ENCODE measurements at regions not wholly inside any gene's neighbourhood (a gene's known extent, or its start where the extent isn't known, plus 50 kb on each side); places are given as distances from the start of the nearest gene placed in this dataset.
"Not testable (repeated sequence)": the region's sequence is repeated elsewhere in the genome, so short reads cannot be mapped to it uniquely, and the experiment has no call there.

DNA sequence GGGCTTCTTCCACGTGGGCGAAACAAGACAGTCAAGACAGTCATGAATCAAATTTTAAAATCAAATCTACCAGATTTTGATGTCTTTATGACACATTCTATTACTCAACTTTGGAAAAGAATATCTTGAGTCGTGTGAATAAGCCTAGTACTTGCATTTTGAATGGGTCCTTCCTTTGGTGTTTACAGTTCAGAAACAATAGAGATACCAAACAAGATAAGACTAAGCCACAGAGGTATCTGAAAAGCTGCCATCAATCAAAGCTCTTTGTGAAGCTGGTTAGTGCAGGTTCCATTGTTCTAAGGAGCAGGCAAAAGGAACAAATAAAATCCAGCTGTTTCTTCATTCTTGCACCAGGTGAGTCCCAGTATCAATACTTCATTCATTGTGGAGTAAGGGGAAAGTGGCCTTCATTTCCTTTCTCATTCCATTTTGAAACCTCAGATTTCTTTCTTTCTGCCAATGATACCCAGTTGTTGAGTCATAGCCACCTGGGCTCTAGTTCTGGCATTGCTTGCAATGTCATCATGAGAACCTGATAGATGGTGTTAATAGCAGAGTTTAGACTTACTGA, 151.7 kb upstream of the L3MBTL4 start:
- TF ChIP-seq, protein P1, sequence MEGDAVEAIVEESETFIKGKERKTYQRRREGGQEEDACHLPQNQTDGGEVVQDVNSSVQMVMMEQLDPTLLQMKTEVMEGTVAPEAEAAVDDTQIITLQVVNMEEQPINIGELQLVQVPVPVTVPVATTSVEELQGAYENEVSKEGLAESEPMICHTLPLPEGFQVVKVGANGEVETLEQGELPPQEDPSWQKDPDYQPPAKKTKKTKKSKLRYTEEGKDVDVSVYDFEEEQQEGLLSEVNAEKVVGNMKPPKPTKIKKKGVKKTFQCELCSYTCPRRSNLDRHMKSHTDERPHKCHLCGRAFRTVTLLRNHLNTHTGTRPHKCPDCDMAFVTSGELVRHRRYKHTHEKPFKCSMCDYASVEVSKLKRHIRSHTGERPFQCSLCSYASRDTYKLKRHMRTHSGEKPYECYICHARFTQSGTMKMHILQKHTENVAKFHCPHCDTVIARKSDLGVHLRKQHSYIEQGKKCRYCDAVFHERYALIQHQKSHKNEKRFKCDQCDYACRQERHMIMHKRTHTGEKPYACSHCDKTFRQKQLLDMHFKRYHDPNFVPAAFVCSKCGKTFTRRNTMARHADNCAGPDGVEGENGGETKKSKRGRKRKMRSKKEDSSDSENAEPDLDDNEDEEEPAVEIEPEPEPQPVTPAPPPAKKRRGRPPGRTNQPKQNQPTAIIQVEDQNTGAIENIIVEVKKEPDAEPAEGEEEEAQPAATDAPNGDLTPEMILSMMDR (IDR thresholded peaks at IDR 0.05) = no peak
- Histone ChIP-seq H3K4me1 (no peaks in the 10 kb centered on the region), H3K4me3 (no peak overlapping the region), H3K27ac (no peak overlapping the region), H3K27me3 (no peaks in the 10 kb centered on the region), H3K36me3 (no peaks in the 10 kb centered on the region), H3K9me3 (no peaks in the 10 kb centered on the region)
- DNase-seq (ENCODE audit: low spot score) = no peak

DNA sequence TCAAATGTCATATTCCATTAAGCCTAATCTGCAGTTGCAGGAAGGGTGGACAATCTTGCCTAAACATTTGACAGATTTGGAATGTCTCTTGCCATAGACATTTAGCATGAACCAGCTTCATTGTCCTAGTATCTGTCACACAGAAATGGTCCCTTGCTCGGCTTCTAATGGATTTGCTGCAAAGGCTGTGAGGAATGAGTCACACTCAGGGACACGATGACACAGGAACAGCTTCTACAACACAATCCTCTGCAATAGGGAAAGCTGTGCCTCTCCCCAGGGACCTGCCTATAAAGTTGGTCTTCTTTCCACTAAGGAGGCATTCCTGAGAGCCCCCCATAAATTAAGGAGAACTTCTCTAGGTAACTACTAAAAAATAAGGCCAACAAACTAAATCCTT, 155.1 kb upstream of the L3MBTL4 start:
- no peak for DNase-seq (ENCODE audit: low spot score)
- TF ChIP-seq, protein P1 (IDR thresholded peaks at IDR 0.05) = no peak
- Histone ChIP-seq H3K4me1 (no peaks in the 10 kb centered on the region), H3K27ac (no peak overlapping the region), H3K4me3 (no peak overlapping the region), H3K36me3 (no peaks in the 10 kb centered on the region), H3K9me3 (no peaks in the 10 kb centered on the region), H3K27me3 (no peaks in the 10 kb centered on the region)

DNA sequence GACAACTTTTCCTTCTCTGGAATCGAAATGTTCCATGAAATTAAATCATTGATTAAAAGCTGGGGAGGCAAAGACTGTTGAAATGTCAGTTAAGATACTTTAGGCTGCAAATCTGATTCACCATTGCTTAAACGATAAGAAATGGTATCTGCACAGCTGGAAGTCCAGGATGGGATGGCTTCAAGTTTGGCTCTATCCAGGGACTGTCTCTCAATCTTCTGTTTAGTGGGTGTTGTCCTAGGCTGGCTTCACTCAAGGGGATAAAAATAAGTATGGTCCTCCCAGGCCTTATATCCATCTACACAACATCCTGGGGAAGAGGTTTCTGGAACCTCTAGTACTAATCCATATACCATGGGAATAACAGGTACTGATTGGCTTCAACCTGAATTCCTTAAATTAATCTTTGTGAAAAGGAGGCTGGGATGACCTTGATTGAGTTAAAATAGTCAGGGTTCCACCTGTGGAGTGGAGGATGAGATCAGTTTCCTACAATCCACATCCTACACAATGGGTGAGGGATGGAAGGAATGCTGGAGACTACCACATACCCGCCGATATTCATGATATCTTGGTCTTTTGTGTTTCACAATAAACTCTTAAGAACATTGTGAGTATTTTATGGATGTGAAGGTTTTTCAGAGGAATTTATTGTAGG, 156.0 kb upstream of the L3MBTL4 start:
- Histone ChIP-seq H3K27ac (no peak overlapping the region), H3K4me3 (no peak overlapping the region)
- DNase-seq (ENCODE audit: low spot score) = no peak

DNA sequence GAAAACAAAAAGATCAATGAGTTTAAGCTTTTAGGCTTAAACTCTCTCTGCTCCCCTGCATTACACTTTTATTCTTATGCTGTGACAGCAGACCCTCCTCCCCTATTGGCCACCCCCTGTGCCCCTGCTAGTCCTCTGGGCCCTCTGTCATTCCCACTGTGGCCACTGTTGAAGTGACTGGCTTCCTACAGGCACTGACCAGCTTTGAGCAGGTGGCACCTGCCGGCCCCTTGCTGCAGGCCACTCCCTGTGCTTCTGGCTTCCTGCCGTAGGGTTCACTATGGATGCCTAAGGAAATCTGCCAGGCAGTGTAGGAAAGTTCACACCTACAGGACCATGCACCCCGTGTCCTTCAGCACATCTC, 156.5 kb upstream of the L3MBTL4 start:
- no peaks in the 10 kb centered on the region for H3K36me3 ChIP-seq
- H3K4me3 ChIP-seq = no peak overlapping the region
- TF ChIP-seq, protein P1 (IDR thresholded peaks at IDR 0.05) = no peak
- no peaks in the 10 kb centered on the region for H3K27me3 ChIP-seq
- no peaks in the 10 kb centered on the region for H3K9me3 ChIP-seq
- no peaks in the 10 kb centered on the region for H3K4me1 ChIP-seq
- H3K27ac ChIP-seq = no peak overlapping the region
- no peak for DNase-seq (ENCODE audit: low spot score)

More for the DNA sequence above, 156.0 kb upstream of the L3MBTL4 start:
- H3K4me1 ChIP-seq = no peaks in the 10 kb centered on the region
- no peaks in the 10 kb centered on the region for H3K36me3 ChIP-seq
- TF ChIP-seq, protein P1 (IDR thresholded peaks at IDR 0.05) = no peak
- H3K9me3 ChIP-seq = no peaks in the 10 kb centered on the region
- H3K27me3 ChIP-seq = no peaks in the 10 kb centered on the region

DNA sequence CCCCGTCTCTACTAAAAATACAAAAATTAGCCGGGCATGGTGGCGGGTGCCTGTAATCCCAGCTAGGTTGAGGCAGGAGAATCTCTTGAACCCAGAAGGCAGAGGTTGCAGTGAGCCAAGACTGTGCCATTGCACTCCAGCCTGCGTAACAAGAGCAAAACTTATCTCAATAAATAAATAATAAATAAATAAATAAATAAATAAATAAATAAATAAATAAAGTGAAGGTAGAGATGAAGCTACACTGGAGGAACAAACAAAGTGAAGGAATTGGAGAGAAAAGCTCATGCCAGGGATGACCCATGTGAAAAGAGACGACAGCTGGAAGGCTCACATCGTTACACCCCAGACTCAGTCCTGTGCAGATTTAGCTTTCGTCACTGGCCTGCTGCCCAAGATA, 157.3 kb upstream of the ARHGAP28 start:
- DNase-seq (ENCODE audit: low spot score); H3K27ac ChIP-seq; H3K27me3 ChIP-seq; H3K4me3 ChIP-seq; H3K36me3 ChIP-seq; H3K4me1 ChIP-seq; H3K9me3 ChIP-seq: not testable (repeated sequence)

DNA sequence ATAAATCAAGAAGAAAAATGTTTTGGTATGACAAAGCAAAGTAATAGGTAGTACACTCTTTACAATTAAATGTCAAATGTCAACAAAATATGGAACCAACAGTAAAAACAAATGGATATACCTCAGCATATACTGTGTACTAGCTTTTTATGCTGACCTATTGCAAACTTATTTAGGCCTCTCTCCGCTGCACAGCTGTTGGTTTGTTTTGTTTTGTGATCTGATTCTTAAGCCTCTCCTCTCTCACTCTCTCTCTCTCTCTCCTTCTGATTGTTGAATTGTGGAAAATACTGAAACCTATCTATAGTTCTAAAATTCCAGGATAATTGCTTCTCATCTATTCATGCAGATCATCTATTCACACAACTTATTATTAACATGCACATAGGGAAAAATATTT, 154.9 kb upstream of the ARHGAP28 start:
- Histone ChIP-seq H3K36me3 (no peaks in the 10 kb centered on the region), H3K27ac (no peak overlapping the region), H3K9me3 (no peaks in the 10 kb centered on the region), H3K27me3 (no peaks in the 10 kb centered on the region), H3K4me1 (no peaks in the 10 kb centered on the region), H3K4me3 (no peak overlapping the region)
- DNase-seq (ENCODE audit: low spot score) = no peak
- TF ChIP-seq, protein P1 (IDR thresholded peaks at IDR 0.05) = no peak

Measured in right atrium auricular region (tissue), 2 donors.